Liver (tissue), 8 donors: ENCODE measurements at regions not wholly inside any gene's neighbourhood (a gene's known extent, or its start where the extent isn't known, plus 50 kb on each side); places are given as distances from the start of the nearest gene placed in this dataset.
A peak's percentile ranks its signal among the peaks of the same experiment; 100 is the strongest.

Experiments
- DNase-seq: peaks from one replicate; pipeline ENCODE4 v3.0.0-alpha.2; 2017; ENCODE audit warnings: low spot score
- H3K27ac ChIP-seq, 2 donors: one replicate each; pipeline ENCODE4 v1.7.0; 2013; ENCODE audit warnings: inconsistent platforms in 2 of 2, low read length in 2 of 2, control low read depth in 1 of 2, low read depth in 1 of 2, mild to moderate bottlenecking in 1 of 2
- H3K27me3 ChIP-seq, 4 donors: one replicate each; pipeline versions ENCODE4 v1.6.1 to v1.7.0; 2013; ENCODE audit warnings: low read length in 3 of 4, inconsistent platforms in 1 of 4, mild to moderate bottlenecking in 1 of 4, moderate library complexity in 1 of 4; ENCODE audit not compliant: control insufficient read depth in 4 of 4, insufficient read depth in 4 of 4
- H3K36me3 ChIP-seq, 4 donors: one replicate each; pipeline versions ENCODE4 v1.6.1 to v1.7.0; 2013; ENCODE audit warnings: low read length in 3 of 4, mild to moderate bottlenecking in 3 of 4, low read depth in 1 of 4, moderate library complexity in 1 of 4; ENCODE audit not compliant: control insufficient read depth in 4 of 4, insufficient read depth in 3 of 4
- H3K4me1 ChIP-seq, 4 donors: one replicate each; pipeline versions ENCODE4 v1.6.1 to v1.7.0; 2013; ENCODE audit warnings: low read length in 3 of 4, mild to moderate bottlenecking in 3 of 4, moderate library complexity in 1 of 4; ENCODE audit not compliant: control insufficient read depth in 4 of 4, insufficient read depth in 4 of 4
- H3K4me3 ChIP-seq, 3 donors: one replicate each; pipeline versions ENCODE4 v1.6.1 to v1.7.0; 2013; ENCODE audit warnings: low read length in 3 of 3, control low read depth in 1 of 3, low read depth in 1 of 3, mild to moderate bottlenecking in 1 of 3
- H3K9ac ChIP-seq, 2 donors: one replicate each; pipeline ENCODE4 v1.7.0; 2013; ENCODE audit warnings: low read length in 2 of 2, mild to moderate bottlenecking in 2 of 2, moderate library complexity in 2 of 2, control low read depth in 1 of 2, low read depth in 1 of 2
- H3K9me3 ChIP-seq, 4 donors: one replicate each; pipeline versions ENCODE4 v1.6.1 to v1.7.0; 2013; ENCODE audit warnings: low read length in 3 of 4; ENCODE audit not compliant: control insufficient read depth in 4 of 4
- ATF3 ChIP-seq: IDR thresholded peaks from 2 replicates; pipeline ENCODE4 v1.6.1; 2016; ENCODE audit warnings: antibody characterized with exemption
- CTCF ChIP-seq: fragments of 150-350 bp; IDR thresholded peaks from 2 replicates; pipeline ENCODE4 v1.5.1; 2017; ENCODE audit warnings: improper control_type of control experiment, low read depth, low read length; ENCODE audit not compliant: missing input control
- EGR1 ChIP-seq, 2 donors: IDR thresholded peaks; 2 replicates each; pipeline ENCODE4 v1.6.1; 2016 to 2018; ENCODE audit warnings: antibody characterized with exemption in 2 of 2, low read depth in 2 of 2
- HNF4G ChIP-seq: IDR thresholded peaks from 2 replicates; pipeline ENCODE4 v1.6.1; 2016; ENCODE audit warnings: antibody characterized with exemption
- JUND ChIP-seq, 2 donors: IDR thresholded peaks; 2 replicates each; pipeline ENCODE4 v1.6.1; 2016; ENCODE audit warnings: antibody characterized with exemption in 2 of 2
- RAD21 ChIP-seq, 2 donors: IDR thresholded peaks; 2 replicates each; pipeline ENCODE4 v1.6.1; 2016; ENCODE audit warnings: antibody characterized with exemption in 2 of 2, mild to moderate bottlenecking in 2 of 2
- REST ChIP-seq: IDR thresholded peaks from 2 replicates; pipeline ENCODE4 v1.6.1; 2016; ENCODE audit warnings: antibody characterized with exemption, mild to moderate bottlenecking
- RXRA ChIP-seq, 2 donors: IDR thresholded peaks; 2 replicates each; pipeline ENCODE4 v1.6.1; 2017 to 2018; ENCODE audit warnings: antibody characterized with exemption in 2 of 2, mild to moderate bottlenecking in 1 of 2
- SP1 ChIP-seq: IDR thresholded peaks from 2 replicates; pipeline ENCODE4 v1.6.1; 2018; ENCODE audit warnings: antibody characterized with exemption, mild to moderate bottlenecking
- TAF1 ChIP-seq: conservative IDR thresholded peaks from 2 replicates; pipeline ENCODE4 v1.6.1; 2016; ENCODE audit warnings: antibody characterized with exemption, mild to moderate bottlenecking
- YY1 ChIP-seq: IDR thresholded peaks from 2 replicates; pipeline ENCODE4 v1.6.1; 2016; ENCODE audit warnings: antibody characterized with exemption, mild to moderate bottlenecking
- ZBTB33 ChIP-seq: IDR thresholded peaks from 2 replicates; pipeline ENCODE4 v1.6.1; 2016; ENCODE audit warnings: antibody characterized with exemption
- WGBS: extraction: QIAGEN DNeasy Blood & Tissue Kit; methylation state at CpG from one replicate; pipeline ENCODE4 v1.1.7; 2013; 5-methylcytosine and 5-hydroxymethylcytosine counted together
- donor health status: healthy.
- donor health status: healthy.
- donor health status: healthy.
- donor health status: healthy.
- donor health status: healthy.

GRCh38 chr18:71797554-71797953 is 746.6 kb downstream of the CBLN2 start:
- H3K4me1 ChIP-seq: no peaks in the 10 kb centered on the region
- TF ChIP-seq JUND (IDR thresholded peaks at IDR 0.05): no peak
- no peaks in the 10 kb centered on the region for H3K27me3 ChIP-seq
- no peaks in the 10 kb centered on the region for H3K9me3 ChIP-seq
- H3K4me3 ChIP-seq: no peak overlapping the region
- no peak overlapping the region for H3K27ac ChIP-seq
- no peak for DNase-seq
- no peak overlapping the region for H3K9ac ChIP-seq
- 77% methylated on average over 7 of the region's 7 CpGs for WGBS
- no peaks in the 10 kb centered on the region for H3K36me3 ChIP-seq

- Histone ChIP-seq H3K4me1 (no peaks in the 10 kb centered on the region), H3K27me3 (no peaks in the 10 kb centered on the region), H3K4me3 (no peak overlapping the region), H3K9me3 (no peaks in the 10 kb centered on the region), H3K9ac (no peak overlapping the region), H3K36me3 (no peaks in the 10 kb centered on the region), H3K27ac (no peak overlapping the region)
- no peak for DNase-seq
- WGBS: 72% methylated on average over 4 of the region's 4 CpGs
- TF ChIP-seq HNF4G: no peak
- TF ChIP-seq RAD21 (IDR thresholded peaks at IDR 0.05): peak; percentile 48 to 59
- peak; percentile 32 for TF ChIP-seq CTCF
- TF ChIP-seq SP1: no peak
Measured at GRCh38 chr18:71784777-71785176, 759.4 kb downstream of the CBLN2 start.

- WGBS: 68% methylated on average over 5 of the region's 5 CpGs
- H3K4me1 ChIP-seq: no peaks in the 10 kb centered on the region
- no peak for DNase-seq
- no peaks in the 10 kb centered on the region for H3K27me3 ChIP-seq
- no peak overlapping the region for H3K27ac ChIP-seq
- no peak for TF ChIP-seq ATF3
- TF ChIP-seq JUND (IDR thresholded peaks at IDR 0.05): no peak
- TF ChIP-seq RAD21 (IDR thresholded peaks at IDR 0.05): no peak
- TF ChIP-seq ZBTB33: no peak
- TF ChIP-seq CTCF: no peak
- TF ChIP-seq RXRA (IDR thresholded peaks at IDR 0.05): no peak
- no peak for TF ChIP-seq YY1
- TF ChIP-seq EGR1 (IDR thresholded peaks at IDR 0.05; ENCODE audit: low read depth in 2 of 2): no peak
- TF ChIP-seq TAF1: no peak
- no peak for TF ChIP-seq REST
- H3K36me3 ChIP-seq: no peaks in the 10 kb centered on the region
- no peaks in the 10 kb centered on the region for H3K9me3 ChIP-seq
- H3K4me3 ChIP-seq: no peak overlapping the region
- H3K9ac ChIP-seq: no peak overlapping the region
Measured at GRCh38 chr18:71760541-71760940, 783.6 kb downstream of the CBLN2 start.
